SK-N-SH (cell line): ENCODE measurements at regions not wholly inside any gene's neighbourhood (a gene's known extent, or its start where the extent isn't known, plus 50 kb on each side); places are given as distances from the start of the nearest gene placed in this dataset.

Source experiments
- CTCF ChIA-PET: fragments of 300-600, 350-600 bp; formaldehyde crosslinking; extraction: SDS; loops from one replicate; lab custom pipeline; 2021; lab: Yijun Ruan, JAX
- POLR2A ChIA-PET: fragments of 350-600 bp; sonication (Branson Sonifier 250); formaldehyde crosslinking; extraction: SDS; loops from one replicate; lab custom pipeline; 2020; ENCODE audit warnings: antibody characterized with exemption, inconsistent platforms; lab: Yijun Ruan, JAX
- DNase-seq: peaks from one replicate; pipeline ENCODE4 v3.0.0; 2012
- H2AFZ ChIP-seq: fragments of 200-600 bp; sonication (generic); 2 replicates; pipeline ENCODE4 v1.8.1; 2016; ENCODE audit warnings: antibody characterized with exemption, mild to moderate bottlenecking, low read depth
- H3F3A ChIP-seq: fragments of 200-600 bp; sonication (generic); replicated peaks from 2 replicates; pipeline ENCODE3; 2016; ENCODE audit warnings: antibody characterized with exemption, mild to moderate bottlenecking; ENCODE audit not compliant: insufficient read depth
- H3K27ac ChIP-seq, 2 experiments: fragments of 200-500 bp in 1 of 2; fragments of 200-600 bp in 1 of 2; sonication (Bioruptor generic) in 1 of 2; sonication (generic), shearing (Covaris generic) in 1 of 2; 2 replicates each; pipeline versions ENCODE4 v1.5.1 to v1.6.1; 2014 to 2016; ENCODE audit warnings: low read depth in 2 of 2, inconsistent platforms in 1 of 2, low read length in 1 of 2, mild to moderate bottlenecking in 1 of 2, mixed read lengths in 1 of 2
- H3K27me3 ChIP-seq: fragments of 200-600 bp; sonication (generic), shearing (Covaris generic); 2 replicates; pipeline ENCODE4 v1.6.1; 2016; ENCODE audit warnings: mixed run types; ENCODE audit not compliant: insufficient read depth
- H3K36me3 ChIP-seq, 2 experiments: fragments of 200-500 bp in 1 of 2; fragments of 200-600 bp in 1 of 2; sonication (Bioruptor generic) in 1 of 2; sonication (generic) in 1 of 2; replicated peaks in 1 of 2; 2 replicates each; pipeline versions ENCODE3 to v1.5.1; 2014 to 2016; ENCODE audit warnings: low read length in 1 of 2, mild to moderate bottlenecking in 1 of 2; ENCODE audit not compliant: insufficient read depth in 2 of 2, control insufficient read depth in 1 of 2
- H3K4me1 ChIP-seq, 2 experiments: fragments of 200-500 bp in 1 of 2; fragments of 200-600 bp in 1 of 2; sonication (Bioruptor generic) in 1 of 2; sonication (generic), shearing (Covaris generic) in 1 of 2; 2 replicates each; pipeline versions ENCODE4 v1.5.1 to v1.6.1; 2014 to 2016; ENCODE audit warnings: low read depth in 1 of 2, low read length in 1 of 2, mixed run types in 1 of 2; ENCODE audit not compliant: insufficient read depth in 2 of 2, control insufficient read depth in 1 of 2
- H3K4me2 ChIP-seq: fragments of 200-600 bp; sonication (generic), shearing (Covaris generic); 2 replicates; pipeline ENCODE4 v1.6.1; 2017; ENCODE audit warnings: mixed run types
- H3K4me3 ChIP-seq, 2 experiments: fragments of 200-500 bp in 1 of 2; fragments of 200-600 bp in 1 of 2; sonication (Bioruptor generic) in 1 of 2; sonication (generic), shearing (Covaris generic) in 1 of 2; 2 replicates each; pipeline versions ENCODE4 v1.5.1 to v1.8.1; 2014 to 2016; ENCODE audit warnings: low read depth in 2 of 2, inconsistent platforms in 1 of 2, low read length in 1 of 2, mild to moderate bottlenecking in 1 of 2, mixed read lengths in 1 of 2, moderate library complexity in 1 of 2
- H3K79me2 ChIP-seq: fragments of 200-600 bp; sonication (generic); 2 replicates; pipeline ENCODE4 v1.8.1; 2017; ENCODE audit warnings: mild to moderate bottlenecking; ENCODE audit not compliant: insufficient read depth
- H3K9ac ChIP-seq: fragments of 200-600 bp; sonication (generic); 2 replicates; pipeline ENCODE4 v1.6.1; 2017; ENCODE audit warnings: mixed run types
- H3K9me2 ChIP-seq: fragments of 200-600 bp; sonication (generic); 2 replicates; pipeline ENCODE4 v1.6.1; 2017; ENCODE audit warnings: mixed run types
- H3K9me3 ChIP-seq: fragments of 200-600 bp; sonication (generic); 2 replicates; pipeline ENCODE4 v1.6.1; 2017; ENCODE audit warnings: mixed run types, mild to moderate bottlenecking, moderate library complexity
- H4K20me1 ChIP-seq: fragments of 200-600 bp; sonication (generic); 2 replicates; pipeline ENCODE4 v1.6.1; 2017; ENCODE audit warnings: mild to moderate bottlenecking, mixed run types; ENCODE audit not compliant: insufficient read depth
- ELF1 ChIP-seq: IDR thresholded peaks from 2 replicates; pipeline ENCODE4 v1.4.0; 2012
- EP300 ChIP-seq, 2 experiments: IDR thresholded peaks; 2 replicates each; pipeline versions ENCODE4 v1.4.0 to v1.6.1; 2012; ENCODE audit warnings: borderline replicate concordance in 1 of 2, low read depth in 1 of 2, low read length in 1 of 2
- FOXJ3 ChIP-seq: sonication (generic); formaldehyde crosslinking; IDR thresholded peaks from 2 replicates; pipeline ENCODE4 v1.5.1; 2020; ENCODE audit warnings: mild to moderate bottlenecking, missing genetic modification reagents
- FOXM1 ChIP-seq: IDR thresholded peaks from 2 replicates; pipeline ENCODE4 v1.4.0; 2012; ENCODE audit warnings: low read depth, mild to moderate bottlenecking
- GATA2 ChIP-seq: sonication (generic); formaldehyde crosslinking; IDR thresholded peaks from 2 replicates; pipeline ENCODE4 v1.5.0; 2020; ENCODE audit warnings: mild to moderate bottlenecking, missing genetic modification reagents
- IRF3 ChIP-seq: fragments of 150-350 bp; IDR thresholded peaks from 2 replicates; pipeline ENCODE4 v1.6.1; 2016; ENCODE audit warnings: mild to moderate bottlenecking, low read depth, low read length
- MEF2A ChIP-seq: IDR thresholded peaks from 2 replicates; pipeline ENCODE4 v1.4.0; 2012; ENCODE audit warnings: low read depth, borderline replicate concordance
- NFIC ChIP-seq: IDR thresholded peaks from 2 replicates; pipeline ENCODE4 v1.4.0; 2012; ENCODE audit warnings: borderline replicate concordance
- POLR2AphosphoS5 ChIP-seq: IDR thresholded peaks from 2 replicates; pipeline ENCODE4 v1.6.1; 2012; ENCODE audit warnings: low read depth, low read length
- RAD21 ChIP-seq: IDR thresholded peaks from 2 replicates; pipeline ENCODE4 v1.6.1; 2012; ENCODE audit warnings: mild to moderate bottlenecking, low read length
- RFX5 ChIP-seq: IDR thresholded peaks from 2 replicates; pipeline ENCODE4 v1.6.1; 2012; ENCODE audit warnings: mild to moderate bottlenecking, improper control_type of control experiment, low read length
- RXRA ChIP-seq: IDR thresholded peaks from 2 replicates; pipeline ENCODE4 v1.4.0; 2012; ENCODE audit warnings: low read depth, mild to moderate bottlenecking, borderline replicate concordance
- SIN3A ChIP-seq: IDR thresholded peaks from 2 replicates; pipeline ENCODE4 v1.6.1; 2012; ENCODE audit warnings: low read depth, mild to moderate bottlenecking, low read length, moderate library complexity, borderline replicate concordance
- TAF1 ChIP-seq: IDR thresholded peaks from 2 replicates; pipeline ENCODE4 v1.6.1; 2012; ENCODE audit warnings: low read depth, mild to moderate bottlenecking, low read length, moderate library complexity, borderline replicate concordance
- TCF12 ChIP-seq: IDR thresholded peaks from 2 replicates; pipeline ENCODE4 v1.4.0; 2012
- USF1 ChIP-seq: IDR thresholded peaks from 2 replicates; pipeline ENCODE4 v1.4.0; 2012; ENCODE audit warnings: low read depth, borderline replicate concordance
- YY1 ChIP-seq: IDR thresholded peaks from 2 replicates; pipeline ENCODE4 v1.4.0; 2012; ENCODE audit warnings: low read depth, mild to moderate bottlenecking
- WGBS: methylation state at CpG from one replicate; pipeline ENCODE4 v1.1.6; 2017; ENCODE audit warnings: low lambda C conversion rate; 5-methylcytosine and 5-hydroxymethylcytosine counted together
- TF ChIP-seq, protein P1 (sequence below): fragments of 150-350 bp; IDR thresholded peaks from 2 replicates; pipeline ENCODE4 v1.6.1; 2017; ENCODE audit warnings: antibody characterized with exemption, low read length, low read depth, borderline replicate concordance
- TF ChIP-seq, protein P2 (sequence below): fragments of 200-600 bp; sonication (generic); IDR thresholded peaks from 2 replicates; pipeline ENCODE4 v1.6.1; 2017; ENCODE audit warnings: antibody characterized with exemption, mild to moderate bottlenecking, moderate library complexity

DNA sequence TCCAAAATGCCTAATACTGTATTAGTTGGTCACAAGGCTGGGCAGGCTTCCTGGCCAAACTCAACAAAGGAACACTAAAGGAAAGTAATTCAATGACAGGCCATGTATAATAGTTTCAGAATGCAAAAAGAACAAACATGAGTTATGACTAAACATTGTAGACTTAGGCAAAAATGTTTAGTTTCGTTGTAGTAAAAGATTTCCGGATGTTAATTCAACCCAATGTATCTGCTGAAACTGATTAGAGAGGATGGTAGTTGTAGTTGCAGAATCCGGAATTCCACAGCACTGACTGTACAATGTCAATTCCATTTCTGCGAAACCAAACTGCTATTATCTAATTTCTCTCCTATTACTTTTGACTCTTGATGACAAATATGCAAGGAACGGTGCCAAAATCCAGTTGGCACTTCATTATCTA lies 117.9 kb upstream of the FST start (continued):
- TF ChIP-seq NFIC (peak; percentile 99), RAD21 (no peak), FOXM1 (peak; percentile 98), YY1 (no peak), TCF12 (peak; percentile 99), RXRA (peak; percentile 88), RFX5 (no peak), TAF1 (0 out of 2 replicates have a peak, but pooled peaks have one; percentile 22), EP300 (IDR thresholded peaks at IDR 0.05; ENCODE audit: borderline replicate concordance in 1 of 2, low read depth in 1 of 2, low read length in 1 of 2) (peak; percentile 77 to 100), POLR2AphosphoS5 (peak; percentile 94; the same call in 1 of the 2 replicates), USF1 (0 out of 2 replicates have a peak, but pooled peaks have one; percentile 8), SIN3A (peak; percentile 70), GATA2 (CRISPR knock-in tag) (no peak), ELF1 (0 out of 2 replicates have a peak, but pooled peaks have one; percentile 48), MEF2A (peak; percentile 91; the same call in 1 of the 2 replicates), FOXJ3 (CRISPR knock-in tag) (no peak)
- TF ChIP-seq, protein P1, sequence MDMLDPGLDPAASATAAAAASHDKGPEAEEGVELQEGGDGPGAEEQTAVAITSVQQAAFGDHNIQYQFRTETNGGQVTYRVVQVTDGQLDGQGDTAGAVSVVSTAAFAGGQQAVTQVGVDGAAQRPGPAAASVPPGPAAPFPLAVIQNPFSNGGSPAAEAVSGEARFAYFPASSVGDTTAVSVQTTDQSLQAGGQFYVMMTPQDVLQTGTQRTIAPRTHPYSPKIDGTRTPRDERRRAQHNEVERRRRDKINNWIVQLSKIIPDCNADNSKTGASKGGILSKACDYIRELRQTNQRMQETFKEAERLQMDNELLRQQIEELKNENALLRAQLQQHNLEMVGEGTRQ = no peak
- TF ChIP-seq, protein P2, sequence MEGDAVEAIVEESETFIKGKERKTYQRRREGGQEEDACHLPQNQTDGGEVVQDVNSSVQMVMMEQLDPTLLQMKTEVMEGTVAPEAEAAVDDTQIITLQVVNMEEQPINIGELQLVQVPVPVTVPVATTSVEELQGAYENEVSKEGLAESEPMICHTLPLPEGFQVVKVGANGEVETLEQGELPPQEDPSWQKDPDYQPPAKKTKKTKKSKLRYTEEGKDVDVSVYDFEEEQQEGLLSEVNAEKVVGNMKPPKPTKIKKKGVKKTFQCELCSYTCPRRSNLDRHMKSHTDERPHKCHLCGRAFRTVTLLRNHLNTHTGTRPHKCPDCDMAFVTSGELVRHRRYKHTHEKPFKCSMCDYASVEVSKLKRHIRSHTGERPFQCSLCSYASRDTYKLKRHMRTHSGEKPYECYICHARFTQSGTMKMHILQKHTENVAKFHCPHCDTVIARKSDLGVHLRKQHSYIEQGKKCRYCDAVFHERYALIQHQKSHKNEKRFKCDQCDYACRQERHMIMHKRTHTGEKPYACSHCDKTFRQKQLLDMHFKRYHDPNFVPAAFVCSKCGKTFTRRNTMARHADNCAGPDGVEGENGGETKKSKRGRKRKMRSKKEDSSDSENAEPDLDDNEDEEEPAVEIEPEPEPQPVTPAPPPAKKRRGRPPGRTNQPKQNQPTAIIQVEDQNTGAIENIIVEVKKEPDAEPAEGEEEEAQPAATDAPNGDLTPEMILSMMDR = no peak

GRCh38 chr5:53364061-53364460 lies 116.4 kb upstream of the FST start:
- TF ChIP-seq, protein P1 = no peak
- TF ChIP-seq IRF3 (no peak), POLR2AphosphoS5 (0 out of 2 replicates have a peak, but pooled peaks have one; percentile 32)
- no peaks in the 10 kb centered on the region for H4K20me1 ChIP-seq
- ChIA-PET POLR2A (interaction anchor here (0.7 kb wide), 1 partner anchor 1348 kb away, joined by 3 read pairs; no protein-coding TSS in a partner anchor), CTCF (no interaction called here)
- no peaks in the 10 kb centered on the region for H3K79me2 ChIP-seq
- peaks cover 56% of the 10 kb centered on the region for H3F3A ChIP-seq
- 52% methylated on average over 3 of the region's 3 CpGs for WGBS
- H3K9me3 ChIP-seq = no peaks in the 10 kb centered on the region
- peaks cover 0 to 38% of the 10 kb centered on the region in 2 experiments; a peak in 3 of 4 replicates for H3K4me1 ChIP-seq
- 0 out of 2 replicates have a peak overlapping the region, but pooled peaks have one; percentile 13 for H3K4me2 ChIP-seq
- no peak for DNase-seq
- peak overlapping the region in 1 of 2 experiments; percentile 96; a peak in 2 of 4 replicates for H3K27ac ChIP-seq
- H3K9ac ChIP-seq = peak overlapping the region; percentile 51
- H3K4me3 ChIP-seq = no peak overlapping the region
- no peaks in the 10 kb centered on the region for H3K27me3 ChIP-seq
- H2AFZ ChIP-seq = peak overlapping the region; percentile 17; the same call in 1 of the 2 replicates
- no peaks in the 10 kb centered on the region for H3K9me2 ChIP-seq
- no peaks in the 10 kb centered on the region for H3K36me3 ChIP-seq
